22Rv1 (cell line): ENCODE measurements at regions not wholly inside any gene's neighbourhood (a gene's known extent, or its start where the extent isn't known, plus 50 kb on each side); places are given as distances from the start of the nearest gene placed in this dataset.

Experiments used
- CTCF ChIP-seq: fragments of 450-650 bp; IDR thresholded peaks from 2 replicates; pipeline ENCODE4 v1.5.1; 2017; ENCODE audit warnings: mild to moderate bottlenecking
- ZFX ChIP-seq: fragments of 450-650 bp; IDR thresholded peaks from 2 replicates; pipeline ENCODE4 v1.6.1; 2017; ENCODE audit warnings: antibody characterized with exemption, borderline replicate concordance

GRCh38 chr1:4963251-4963650 lies 308.8 kb downstream of the AJAP1 start:
- TF ChIP-seq CTCF, result no peak
- TF ChIP-seq ZFX, result no peak
